ENCODE measurements at regions not wholly inside any gene's neighbourhood (a gene's known extent, or its start where the extent isn't known, plus 50 kb on each side); places are given as distances from the start of the nearest gene placed in this dataset.

GRCh38 chr1:168476588-168477385 lies 67.0 kb downstream of the XCL2 start:
- no peaks in the 10 kb centered on the region for H3K4me1 ChIP-seq (ENCODE audit: low read length)
- no peaks in the 10 kb centered on the region for H3K9me2 ChIP-seq (replicated peaks; ENCODE audit: insufficient read depth, low read length)
- H3K9ac ChIP-seq (ENCODE audit: low read length): no peak overlapping the region
- no peak overlapping the region for H2AFZ ChIP-seq (ENCODE audit: low read length)
- no peak overlapping the region for H3K4me3 ChIP-seq (ENCODE audit: low read length)
- H3K79me2 ChIP-seq (ENCODE audit: low read length): no peaks in the 10 kb centered on the region
- DNase-seq: no peak
- no peak overlapping the region for H3K27ac ChIP-seq (ENCODE audit: low read length)
- no peak overlapping the region for H3K4me2 ChIP-seq (ENCODE audit: low read depth, low read length)
- TF ChIP-seq EZH2phosphoT487 (IDR thresholded peaks at IDR 0.05; ENCODE audit: low read length) (no peak), CTCF (IDR thresholded peaks at IDR 0.05; ENCODE audit: low read length) (no peak), EZH2 (optimal IDR thresholded peaks at IDR 0.05; ENCODE audit: low read depth, low read length) (no peak)
- no peaks in the 10 kb centered on the region for H3F3A ChIP-seq (ENCODE audit: insufficient read depth, low read length)
- no peaks in the 10 kb centered on the region for H3K27me3 ChIP-seq (replicated peaks; ENCODE audit: insufficient read depth, low read length)
- H3K9me3 ChIP-seq (replicated peaks; ENCODE audit: insufficient read depth, low read length): no peaks in the 10 kb centered on the region
- no peaks in the 10 kb centered on the region for H3K36me3 ChIP-seq (replicated peaks; ENCODE audit: insufficient read depth, low read length)
- no peaks in the 10 kb centered on the region for H4K20me1 ChIP-seq (ENCODE audit: insufficient read depth, low read length)

- no peak overlapping the region for H3K4me2 ChIP-seq (ENCODE audit: low read depth, low read length)
- TF ChIP-seq EZH2 (optimal IDR thresholded peaks at IDR 0.05; ENCODE audit: low read depth, low read length): no peak
- TF ChIP-seq CTCF (IDR thresholded peaks at IDR 0.05; ENCODE audit: low read length): no peak
- no peak for TF ChIP-seq EZH2phosphoT487 (IDR thresholded peaks at IDR 0.05; ENCODE audit: low read length)
These were observed 69.5 kb downstream of the XCL2 start for GRCh38 chr1:168474322-168474721.

GRCh38 chr1:168473126-168473525 lies 70.7 kb downstream of the XCL2 start:
- Histone ChIP-seq H2AFZ (ENCODE audit: low read length) (no peak overlapping the region), H3K27ac (ENCODE audit: low read length) (no peak overlapping the region), H3K4me2 (ENCODE audit: low read depth, low read length) (no peak overlapping the region), H3K9me3 (replicated peaks; ENCODE audit: insufficient read depth, low read length) (no peaks in the 10 kb centered on the region), H3K4me1 (ENCODE audit: low read length) (peaks cover 4% of the 10 kb centered on the region), H3K79me2 (ENCODE audit: low read length) (no peaks in the 10 kb centered on the region), H3K4me3 (ENCODE audit: low read length) (no peak overlapping the region), H3F3A (ENCODE audit: insufficient read depth, low read length) (no peaks in the 10 kb centered on the region), H3K9ac (ENCODE audit: low read length) (no peak overlapping the region), H3K27me3 (replicated peaks; ENCODE audit: insufficient read depth, low read length) (no peaks in the 10 kb centered on the region), H3K9me2 (replicated peaks; ENCODE audit: insufficient read depth, low read length) (no peaks in the 10 kb centered on the region), H4K20me1 (ENCODE audit: insufficient read depth, low read length) (no peaks in the 10 kb centered on the region), H3K36me3 (replicated peaks; ENCODE audit: insufficient read depth, low read length) (no peaks in the 10 kb centered on the region)
- TF ChIP-seq EZH2 (optimal IDR thresholded peaks at IDR 0.05; ENCODE audit: low read depth, low read length) (no peak), EZH2phosphoT487 (IDR thresholded peaks at IDR 0.05; ENCODE audit: low read length) (no peak), CTCF (IDR thresholded peaks at IDR 0.05; ENCODE audit: low read length) (no peak)
- no peak for DNase-seq

More at GRCh38 chr1:168474322-168474721, 69.5 kb downstream of the XCL2 start:
- H3K79me2 ChIP-seq (ENCODE audit: low read length): no peaks in the 10 kb centered on the region
- no peaks in the 10 kb centered on the region for H3K4me1 ChIP-seq (ENCODE audit: low read length)
- no peaks in the 10 kb centered on the region for H3K9me3 ChIP-seq (replicated peaks; ENCODE audit: insufficient read depth, low read length)
- no peak for DNase-seq
- H3F3A ChIP-seq (ENCODE audit: insufficient read depth, low read length): no peaks in the 10 kb centered on the region
- H4K20me1 ChIP-seq (ENCODE audit: insufficient read depth, low read length): no peaks in the 10 kb centered on the region
- no peaks in the 10 kb centered on the region for H3K36me3 ChIP-seq (replicated peaks; ENCODE audit: insufficient read depth, low read length)
- no peaks in the 10 kb centered on the region for H3K27me3 ChIP-seq (replicated peaks; ENCODE audit: insufficient read depth, low read length)
- no peak overlapping the region for H2AFZ ChIP-seq (ENCODE audit: low read length)
- H3K9ac ChIP-seq (ENCODE audit: low read length): no peak overlapping the region
- no peak overlapping the region for H3K4me3 ChIP-seq (ENCODE audit: low read length)
- H3K27ac ChIP-seq (ENCODE audit: low read length): no peak overlapping the region
- no peaks in the 10 kb centered on the region for H3K9me2 ChIP-seq (replicated peaks; ENCODE audit: insufficient read depth, low read length)
